Anterior cingulate cortex (tissue), 58 donors: ENCODE measurements at regions not wholly inside any gene's neighbourhood (a gene's known extent, or its start where the extent isn't known, plus 50 kb on each side); places are given as distances from the start of the nearest gene placed in this dataset.

Source experiments
- DNase-seq, 58 donors: peaks; one replicate each; lab custom pipeline; 2025; lab: John Stamatoyannopoulos, UW

DNA sequence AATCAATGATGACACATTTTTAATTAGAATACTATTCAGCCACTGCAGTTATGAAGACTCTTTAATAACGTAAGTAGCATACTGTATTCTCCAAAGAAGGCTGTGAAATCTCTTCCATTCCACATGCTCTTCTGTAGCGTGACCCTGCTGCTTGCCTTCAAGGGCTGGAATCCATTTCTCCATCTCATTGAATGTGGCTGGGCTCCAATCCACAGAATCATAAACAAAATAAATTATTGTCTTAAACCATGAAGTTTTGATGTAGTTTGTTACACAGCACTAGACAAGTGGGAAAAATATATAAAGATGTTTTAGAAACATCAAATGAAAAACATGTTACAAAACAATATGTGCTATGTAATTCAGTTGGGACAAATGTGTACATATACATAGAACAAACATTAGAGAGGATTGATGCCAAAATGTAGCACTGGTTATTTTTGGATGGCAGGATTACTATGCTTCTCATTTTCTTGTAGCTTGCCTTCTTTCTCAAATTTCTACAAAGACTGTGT is 410.8 kb upstream of the PODXL start:
- no peak for DNase-seq

DNA sequence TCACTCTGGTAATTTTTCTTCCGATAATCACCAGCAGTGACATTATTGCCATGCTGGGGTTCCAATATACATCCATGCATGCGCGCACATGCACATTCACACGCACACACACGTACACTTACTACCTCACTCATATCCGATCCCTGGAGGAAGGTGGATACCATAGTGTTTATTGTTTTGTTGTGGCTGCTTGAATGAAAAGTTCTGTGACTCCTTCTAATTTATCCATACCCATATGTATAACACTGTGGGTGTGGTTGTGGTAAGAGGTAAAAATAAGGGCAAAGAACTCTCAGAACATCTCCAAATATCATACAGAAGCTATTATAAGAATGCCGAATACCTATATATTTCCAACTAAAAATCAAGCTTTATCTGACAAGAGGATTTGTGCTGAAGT is 407.8 kb upstream of the PODXL start:
- no peak for DNase-seq

DNA sequence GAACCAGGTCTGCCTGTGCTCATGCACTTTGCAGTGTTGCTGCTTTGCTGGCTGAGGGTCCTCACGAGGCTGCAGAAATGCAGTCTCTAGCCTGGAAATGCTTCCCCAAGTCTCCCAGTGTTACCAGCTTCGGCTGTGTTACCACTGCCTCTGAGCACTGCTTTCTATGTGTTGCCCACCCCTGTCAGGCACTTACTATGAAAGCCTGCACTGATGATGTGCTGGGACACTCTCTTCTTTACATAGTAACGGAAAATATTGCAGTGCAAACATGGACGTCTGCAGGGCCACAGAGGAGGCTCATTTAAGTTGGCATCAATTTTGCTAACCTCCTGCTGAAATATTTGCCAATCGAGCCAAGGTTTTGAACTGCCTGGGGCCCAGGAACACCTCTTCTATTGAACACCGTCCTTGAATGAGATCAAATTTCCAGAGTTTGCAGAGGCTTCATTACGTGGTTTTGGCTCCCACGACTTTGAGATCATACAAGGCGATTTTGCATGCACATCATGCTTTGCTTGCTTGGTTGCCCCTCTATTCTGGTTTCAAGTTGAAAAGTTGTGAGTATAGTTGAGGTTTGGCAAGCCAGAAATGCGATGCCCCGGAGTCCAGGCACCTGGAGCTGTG is 404.7 kb upstream of the PODXL start:
- DNase-seq = no peak

DNA sequence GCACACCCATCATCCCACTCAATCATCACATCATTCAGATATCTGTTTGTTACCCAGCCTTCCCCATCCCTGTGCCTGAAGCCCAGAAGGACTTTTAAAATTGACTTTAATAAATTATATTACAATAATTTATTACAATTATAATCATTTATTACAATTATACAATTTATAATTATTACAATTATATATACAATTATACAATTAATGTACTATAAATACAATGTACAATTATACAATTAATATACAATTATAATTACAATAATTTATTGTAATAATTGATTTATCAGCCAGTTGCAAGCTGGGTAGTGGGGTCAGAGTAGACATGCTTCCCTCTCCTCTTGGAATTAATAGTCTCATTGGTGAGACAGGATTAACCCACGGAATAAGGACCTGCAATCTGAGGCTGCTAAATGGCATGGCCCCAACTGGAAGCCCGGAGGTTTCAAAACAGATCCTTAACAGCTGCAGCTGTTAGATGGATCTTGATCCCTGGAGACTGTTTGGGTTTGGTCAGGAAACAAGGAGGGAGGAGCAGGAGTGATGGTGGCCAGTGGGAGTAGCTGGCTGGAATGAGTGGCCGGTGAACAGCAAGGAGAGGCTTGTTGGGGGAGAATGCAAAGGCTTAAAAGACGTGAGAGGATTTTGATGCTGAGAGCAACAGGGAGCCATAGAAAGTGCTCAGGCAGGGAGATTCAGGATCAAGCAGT is 402.8 kb upstream of the PODXL start:
- DNase-seq = no peak

GRCh38 chr7:131957338-131958020 is 401.1 kb upstream of the PODXL start:
- DNase-seq = peak in 24 of 58 donors; percentile 5 to 63 (median 26)

GRCh38 chr7:131956864-131957263 is 400.4 kb upstream of the PODXL start:
- DNase-seq = peak in 1 of 58 donors; percentile 42

DNA sequence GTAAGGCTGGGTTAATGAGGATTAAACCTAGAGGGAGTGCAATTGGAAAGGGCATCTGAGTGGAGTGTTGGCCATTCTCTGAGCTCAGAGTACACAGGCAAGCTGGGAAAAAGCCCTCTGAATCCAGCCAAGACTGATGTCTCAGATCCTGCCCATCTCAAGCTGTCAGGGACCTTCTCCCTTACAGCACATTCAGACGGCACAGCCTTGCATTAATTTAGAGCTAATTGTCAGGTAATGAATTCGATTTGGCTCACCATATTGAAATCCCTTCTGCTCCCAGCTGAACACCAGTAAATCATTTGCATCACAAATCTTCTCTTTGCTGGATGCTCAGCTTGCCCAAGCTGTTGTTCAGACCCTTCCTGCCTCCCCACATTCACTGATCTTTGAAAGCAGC is 399.3 kb upstream of the PODXL start:
- DNase-seq = no peak

- DNase-seq = no peak
Observed at GRCh38 chr7:131953184-131953583, 396.8 kb upstream of the PODXL start.

- peak in 2 of 58 donors; percentile 11 to 24 for DNase-seq
Observed at GRCh38 chr7:131952365-131952764, 395.9 kb upstream of the PODXL start.

GRCh38 chr7:131950758-131951157 is 394.3 kb upstream of the PODXL start:
- peak in 4 of 58 donors; percentile 14 to 40 (median 18) for DNase-seq

DNA sequence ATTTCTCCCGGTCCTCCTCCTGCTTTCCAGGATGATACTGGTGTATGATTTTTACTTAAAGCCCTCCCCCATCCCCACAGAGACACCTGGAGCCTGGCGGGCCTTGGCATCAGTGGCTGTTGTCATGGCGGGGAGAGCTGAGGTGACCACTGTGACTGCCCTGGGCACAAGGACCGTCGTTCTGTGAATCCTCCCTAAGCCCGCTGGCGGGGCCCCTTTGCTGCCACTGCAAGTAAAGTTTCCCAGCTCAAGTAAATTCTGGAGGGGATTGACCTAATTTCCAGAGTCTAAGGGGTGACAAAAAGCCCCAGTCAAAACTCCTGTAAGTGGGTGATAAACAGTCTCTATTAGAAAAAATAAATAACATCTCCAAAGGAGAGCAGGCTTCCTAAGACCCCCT is 393.2 kb upstream of the PODXL start:
- no peak for DNase-seq

DNA sequence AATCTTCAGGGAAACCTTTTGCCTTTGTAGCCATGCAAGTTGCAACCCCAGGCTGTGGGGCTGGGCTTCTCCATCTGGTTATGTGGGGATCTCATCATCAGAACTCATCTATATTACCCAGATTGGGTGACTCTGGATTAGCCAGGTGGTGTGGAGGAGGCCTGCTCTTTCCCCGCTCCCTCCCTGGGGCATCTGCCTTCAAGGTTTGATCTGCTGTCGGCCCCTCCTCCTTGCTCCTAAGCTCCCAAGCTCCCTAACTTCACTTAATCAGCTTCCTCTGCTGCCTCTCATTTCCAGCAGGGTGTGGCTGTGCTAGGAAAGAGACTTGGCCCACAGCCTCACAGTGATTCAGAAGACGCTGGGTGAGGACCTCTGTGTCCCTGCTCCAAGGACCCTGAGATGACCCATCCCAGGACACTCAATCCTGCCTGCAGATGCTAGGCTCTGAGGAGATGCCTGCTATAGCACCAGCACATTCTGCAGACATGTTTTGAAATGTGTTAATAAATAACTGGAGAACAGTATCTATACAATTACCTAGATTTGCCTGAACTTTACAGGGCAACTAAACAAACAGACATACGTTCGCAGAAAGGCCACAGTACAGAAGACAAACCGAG is 392.1 kb upstream of the PODXL start:
- no peak for DNase-seq

- DNase-seq = no peak
Observed at GRCh38 chr7:131947661-131948060, 391.2 kb upstream of the PODXL start.

GRCh38 chr7:131945957-131946544 is 389.6 kb upstream of the PODXL start:
- no peak for DNase-seq

- DNase-seq = peak in 46 of 58 donors; percentile 13 to 72 (median 40)
Observed at GRCh38 chr7:131945313-131945911, 389.0 kb upstream of the PODXL start.

GRCh38 chr7:131944556-131945069 is 388.2 kb upstream of the PODXL start:
- no peak for DNase-seq

DNA sequence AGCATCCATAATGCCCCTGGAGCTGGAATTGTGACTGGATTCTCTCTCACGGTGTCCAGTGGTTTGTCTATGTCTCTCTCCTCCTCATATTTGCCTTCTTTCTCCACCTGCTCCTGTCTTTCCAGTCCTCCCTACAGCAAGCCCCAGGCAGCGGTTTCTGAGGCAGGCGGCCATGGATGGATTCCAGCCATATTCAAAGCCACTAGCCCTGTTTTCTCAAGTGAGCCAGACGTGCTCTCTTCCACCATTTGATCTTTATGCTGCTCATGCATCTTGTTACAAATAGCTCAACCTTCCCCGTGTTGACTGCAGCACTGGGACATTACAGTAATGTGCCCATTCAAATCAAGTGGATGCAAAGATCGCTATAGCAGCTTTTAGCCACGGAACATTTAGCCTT is 387.2 kb upstream of the PODXL start:
- no peak for DNase-seq

GRCh38 chr7:131943211-131943610 is 386.8 kb upstream of the PODXL start:
- DNase-seq = no peak

GRCh38 chr7:131942287-131943150 is 386.1 kb upstream of the PODXL start:
- no peak for DNase-seq
